ENCODE measurements at regions not wholly inside any gene's neighbourhood (a gene's known extent, or its start where the extent isn't known, plus 50 kb on each side); places are given as distances from the start of the nearest gene placed in this dataset.

- Histone ChIP-seq H3K9me3 (no peaks in the 10 kb centered on the region), H3K4me1 (no peaks in the 10 kb centered on the region), H3K27me3 (no peaks in the 10 kb centered on the region), H3K4me3 (replicated peaks in 1 of 3) (no peak overlapping the region), H3K36me3 (no peaks in the 10 kb centered on the region), H3K27ac (no peak overlapping the region)
- 73 to 74% methylated on average over 8 of the region's 8 CpGs for WGBS, 2 donors
- TF ChIP-seq, protein P1, sequence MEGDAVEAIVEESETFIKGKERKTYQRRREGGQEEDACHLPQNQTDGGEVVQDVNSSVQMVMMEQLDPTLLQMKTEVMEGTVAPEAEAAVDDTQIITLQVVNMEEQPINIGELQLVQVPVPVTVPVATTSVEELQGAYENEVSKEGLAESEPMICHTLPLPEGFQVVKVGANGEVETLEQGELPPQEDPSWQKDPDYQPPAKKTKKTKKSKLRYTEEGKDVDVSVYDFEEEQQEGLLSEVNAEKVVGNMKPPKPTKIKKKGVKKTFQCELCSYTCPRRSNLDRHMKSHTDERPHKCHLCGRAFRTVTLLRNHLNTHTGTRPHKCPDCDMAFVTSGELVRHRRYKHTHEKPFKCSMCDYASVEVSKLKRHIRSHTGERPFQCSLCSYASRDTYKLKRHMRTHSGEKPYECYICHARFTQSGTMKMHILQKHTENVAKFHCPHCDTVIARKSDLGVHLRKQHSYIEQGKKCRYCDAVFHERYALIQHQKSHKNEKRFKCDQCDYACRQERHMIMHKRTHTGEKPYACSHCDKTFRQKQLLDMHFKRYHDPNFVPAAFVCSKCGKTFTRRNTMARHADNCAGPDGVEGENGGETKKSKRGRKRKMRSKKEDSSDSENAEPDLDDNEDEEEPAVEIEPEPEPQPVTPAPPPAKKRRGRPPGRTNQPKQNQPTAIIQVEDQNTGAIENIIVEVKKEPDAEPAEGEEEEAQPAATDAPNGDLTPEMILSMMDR (IDR thresholded peaks at IDR 0.05), result no peak
- TF ChIP-seq POLR2A (IDR thresholded peaks at IDR 0.05), result no peak
- no peak for DNase-seq
- intact Hi-C loops (cut with DNase I), result loop anchor here (10.0 kb wide), 2 partner anchors 112 to 502 kb away; no protein-coding TSS in a partner anchor
Measured at GRCh38 chr5:168227001-168227400, 64.4 kb upstream of the WWC1 start.

GRCh38 chr5:168227973-168228615 is 63.4 kb upstream of the WWC1 start:
- no peaks in the 10 kb centered on the region for H3K4me1 ChIP-seq
- WGBS, 2 donors, result 84 to 85% methylated on average over 9 of the region's 9 CpGs
- DNase-seq, result no peak
- no peak overlapping the region for H3K27ac ChIP-seq
- no peaks in the 10 kb centered on the region for H3K36me3 ChIP-seq
- H3K9me3 ChIP-seq, result no peaks in the 10 kb centered on the region
- H3K27me3 ChIP-seq, result no peaks in the 10 kb centered on the region
- intact Hi-C loops (cut with DNase I), result loop anchor here (10.0 kb wide), 2 partner anchors 113 to 503 kb away; no protein-coding TSS in a partner anchor
- TF ChIP-seq, protein P1 (IDR thresholded peaks at IDR 0.05), result no peak
- TF ChIP-seq POLR2A (IDR thresholded peaks at IDR 0.05), result no peak
- H3K4me3 ChIP-seq (replicated peaks in 1 of 3), result no peak overlapping the region

DNA sequence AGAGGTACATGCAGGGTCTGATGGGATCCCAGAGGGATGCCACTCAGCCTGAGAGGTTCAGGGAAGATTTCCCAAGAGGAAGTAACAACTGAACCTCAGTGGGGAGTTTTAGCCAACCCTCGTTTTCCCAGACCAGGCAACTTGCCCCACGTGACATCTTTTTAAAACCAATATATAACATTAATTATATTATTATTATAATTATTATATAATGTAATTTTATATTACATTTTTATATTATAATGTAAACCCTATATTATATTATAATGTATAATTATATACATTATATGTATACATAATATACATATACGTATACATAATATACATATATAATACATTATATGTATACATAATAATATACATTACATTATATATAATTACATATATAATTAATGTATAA is 62.8 kb upstream of the WWC1 start:
- WGBS, 2 donors, result 95 to 96% methylated on average over 3 of the region's 3 CpGs
- Histone ChIP-seq H3K9me3 (no peaks in the 10 kb centered on the region), H3K4me1 (no peaks in the 10 kb centered on the region), H3K4me3 (replicated peaks in 1 of 3) (no peak overlapping the region), H3K36me3 (no peaks in the 10 kb centered on the region), H3K27me3 (no peaks in the 10 kb centered on the region), H3K27ac (no peak overlapping the region)
- TF ChIP-seq, protein P1 (IDR thresholded peaks at IDR 0.05), result no peak
- TF ChIP-seq POLR2A (IDR thresholded peaks at IDR 0.05), result no peak
- no peak for DNase-seq
- intact Hi-C loops (cut with DNase I), result loop anchor here (10.0 kb wide), 2 partner anchors 114 to 504 kb away; no protein-coding TSS in a partner anchor

- TF ChIP-seq, protein P1 (IDR thresholded peaks at IDR 0.05), result no peak
- TF ChIP-seq POLR2A (IDR thresholded peaks at IDR 0.05), result no peak
- Histone ChIP-seq H3K27me3 (no peaks in the 10 kb centered on the region), H3K36me3 (no peaks in the 10 kb centered on the region), H3K9me3 (no peaks in the 10 kb centered on the region), H3K4me1 (no peaks in the 10 kb centered on the region), H3K27ac (no peak overlapping the region), H3K4me3 (replicated peaks in 1 of 3) (no peak overlapping the region)
- no peak for DNase-seq
- intact Hi-C loops (cut with DNase I), result no loop called here
- WGBS, 2 donors, result 88 to 90% methylated on average over 3 of the region's 3 CpGs
Measured at GRCh38 chr5:168234133-168234532, 57.3 kb upstream of the WWC1 start.

GRCh38 chr5:168238463-168238862 is 53.0 kb upstream of the WWC1 start:
- Histone ChIP-seq H3K4me3 (replicated peaks in 1 of 3) (no peak overlapping the region), H3K4me1 (no peaks in the 10 kb centered on the region), H3K27me3 (no peaks in the 10 kb centered on the region), H3K9me3 (no peaks in the 10 kb centered on the region), H3K27ac (no peak overlapping the region), H3K36me3 (no peaks in the 10 kb centered on the region)
- 77 to 78% methylated on average over 8 of the region's 8 CpGs for WGBS, 2 donors
- no peak for DNase-seq
- intact Hi-C loops (cut with DNase I), result no loop called here
- TF ChIP-seq, protein P1 (IDR thresholded peaks at IDR 0.05), result no peak
- TF ChIP-seq POLR2A (IDR thresholded peaks at IDR 0.05), result no peak

Data from thyroid gland (tissue), 4 donors.